ENCODE measurements at regions not wholly inside any gene's neighbourhood (a gene's known extent, or its start where the extent isn't known, plus 50 kb on each side); places are given as distances from the start of the nearest gene placed in this dataset.

GRCh38 chr15:39142500-39142899, 438.4 kb upstream of the THBS1 start:
- DNase-seq (ENCODE audit: low spot score) = no peak

GRCh38 chr15:39143479-39143878, 437.4 kb upstream of the THBS1 start:
- DNase-seq (ENCODE audit: low spot score) = no peak

- no peak for DNase-seq (ENCODE audit: low spot score)
Measured at GRCh38 chr15:39144051-39144450, 436.8 kb upstream of the THBS1 start.

- DNase-seq (ENCODE audit: low spot score) = no peak
Measured at GRCh38 chr15:39144613-39145499, 436.0 kb upstream of the THBS1 start.

GRCh38 chr15:39145854-39146625, 434.8 kb upstream of the THBS1 start:
- DNase-seq (ENCODE audit: low spot score) = no peak

- DNase-seq (ENCODE audit: low spot score) = no peak
Measured at GRCh38 chr15:39149636-39150150, 431.2 kb upstream of the THBS1 start.

GRCh38 chr15:39151545-39151944, 429.3 kb upstream of the THBS1 start:
- DNase-seq (ENCODE audit: low spot score) = no peak

GRCh38 chr15:39153058-39153714, 427.7 kb upstream of the THBS1 start:
- no peak for DNase-seq (ENCODE audit: low spot score)

GRCh38 chr15:39153716-39154115, 427.2 kb upstream of the THBS1 start:
- no peak for DNase-seq (ENCODE audit: low spot score)

- DNase-seq (ENCODE audit: low spot score) = no peak
Measured at GRCh38 chr15:39154227-39154638, 426.6 kb upstream of the THBS1 start.

- no peak for DNase-seq (ENCODE audit: low spot score)
Measured at GRCh38 chr15:39154776-39155175, 426.1 kb upstream of the THBS1 start.

GRCh38 chr15:39156166-39156565, 424.7 kb upstream of the THBS1 start:
- no peak for DNase-seq (ENCODE audit: low spot score)

GRCh38 chr15:39156646-39157250, 424.1 kb upstream of the THBS1 start:
- DNase-seq (ENCODE audit: low spot score) = no peak

GRCh38 chr15:39157882-39158281, 423.0 kb upstream of the THBS1 start:
- DNase-seq (ENCODE audit: low spot score) = no peak

GRCh38 chr15:39159833-39160232, 421.0 kb upstream of the THBS1 start:
- DNase-seq (ENCODE audit: low spot score) = no peak

- DNase-seq (ENCODE audit: low spot score) = no peak
Measured at GRCh38 chr15:39161096-39161495, 419.8 kb upstream of the THBS1 start.

GRCh38 chr15:39165020-39165706, 415.7 kb upstream of the THBS1 start:
- no peak for DNase-seq (ENCODE audit: low spot score)

- DNase-seq (ENCODE audit: low spot score) = no peak
Measured at GRCh38 chr15:39167164-39168058, 413.5 kb upstream of the THBS1 start.

GRCh38 chr15:39171944-39172368, 408.9 kb upstream of the THBS1 start:
- DNase-seq (ENCODE audit: low spot score) = no peak
